PC-9 (cell line): ENCODE measurements at regions not wholly inside any gene's neighbourhood (a gene's known extent, or its start where the extent isn't known, plus 50 kb on each side); places are given as distances from the start of the nearest gene placed in this dataset.
"Not testable (repeated sequence)": the region's sequence is repeated elsewhere in the genome, so short reads cannot be mapped to it uniquely, and the experiment has no call there.

Experiments used
- BruUV-seq: library from RNA; stranded (reverse); fragments of 400-500 nt; replicated peaks from 2 replicates; lab custom pipeline; 2021; lab: Mats Ljungman, UMichigan
- CTCF ChIA-PET: fragments of 300-600 bp; sonication (Branson Sonifier 250); formaldehyde crosslinking; loops from one replicate; lab custom pipeline; 2022; ENCODE audit warnings: antibody characterized with exemption; lab: Charles Lee
- POLR2A ChIA-PET: fragments of 300-600 bp; sonication (Branson Sonifier 250); formaldehyde crosslinking; loops from one replicate; lab custom pipeline; 2022; ENCODE audit warnings: antibody characterized with exemption; ENCODE audit not compliant: unreplicated experiment; lab: Charles Lee
- DNase-seq, 2 experiments: peaks; one replicate each; pipeline versions ENCODE4 v3.0.0 to v3.0.0-alpha.2; 2015 to 2022; ENCODE audit warnings: mixed read lengths in 1 of 2
- H2AFZ ChIP-seq: fragments of 200-600 bp; sonication (generic); 2 replicates; pipeline ENCODE4 v1.8.1; 2017; ENCODE audit warnings: antibody characterized with exemption
- H3F3A ChIP-seq: fragments of 200-600 bp; sonication (generic); 2 replicates; pipeline ENCODE4 v1.8.1; 2017; ENCODE audit warnings: antibody characterized with exemption, mild to moderate bottlenecking, low read depth; ENCODE audit not compliant: insufficient read depth
- H3K27ac ChIP-seq: fragments of 200-600 bp; sonication (generic); 2 replicates; pipeline ENCODE4 v1.6.1; 2016; ENCODE audit warnings: mixed run types
- H3K27me3 ChIP-seq: fragments of 200-600 bp; sonication (generic); 2 replicates; pipeline ENCODE4 v1.6.1; 2016; ENCODE audit warnings: low read depth, mixed run types; ENCODE audit not compliant: insufficient read depth
- H3K36me3 ChIP-seq: fragments of 200-600 bp; sonication (generic); 2 replicates; pipeline ENCODE4 v1.6.1; 2016; ENCODE audit warnings: low read depth, mixed run types
- H3K4me1 ChIP-seq: fragments of 200-600 bp; sonication (generic); replicated peaks from 2 replicates; pipeline ENCODE4 v1.6.1; 2016; ENCODE audit warnings: mixed run types; ENCODE audit not compliant: insufficient read depth
- H3K4me2 ChIP-seq: fragments of 200-600 bp; sonication (generic); 2 replicates; pipeline ENCODE4 v1.6.1; 2017; ENCODE audit warnings: mixed run types
- H3K4me3 ChIP-seq: fragments of 200-600 bp; sonication (generic); 2 replicates; pipeline ENCODE4 v1.6.1; 2016; ENCODE audit warnings: mixed run types
- H3K79me2 ChIP-seq: fragments of 200-600 bp; sonication (generic); 2 replicates; pipeline ENCODE4 v1.6.1; 2017; ENCODE audit warnings: low read depth, mixed run types
- H3K9me2 ChIP-seq: fragments of 200-600 bp; sonication (generic); 2 replicates; pipeline ENCODE4 v1.8.1; 2017; ENCODE audit warnings: mild to moderate bottlenecking; ENCODE audit not compliant: insufficient read depth
- H3K9me3 ChIP-seq: fragments of 200-600 bp; sonication (generic); 2 replicates; pipeline ENCODE4 v1.8.1; 2016; ENCODE audit warnings: low read depth; ENCODE audit not compliant: insufficient read depth
- H4K20me1 ChIP-seq: fragments of 200-600 bp; sonication (generic); 2 replicates; pipeline ENCODE4 v1.8.1; 2017; ENCODE audit not compliant: insufficient read depth
- EZH2 ChIP-seq: fragments of 200-600 bp; sonication (generic); IDR thresholded peaks from 2 replicates; pipeline ENCODE4 v1.8.0; 2017; ENCODE audit warnings: antibody characterized with exemption, low read depth
- intact Hi-C: fragments of 100-400 bp; cut with micrococcal nuclease; formaldehyde crosslinking; loops from one replicate; pipeline ENCODE4 v1.10.0; 2022; ENCODE audit not compliant: unreplicated experiment
- TF ChIP-seq, protein P1 (sequence below): fragments of 200-600 bp; sonication (generic); conservative IDR thresholded peaks from 2 replicates; pipeline ENCODE4 v1.6.1; 2017; ENCODE audit warnings: mixed run types, antibody characterized with exemption, mild to moderate bottlenecking, moderate library complexity

DNA sequence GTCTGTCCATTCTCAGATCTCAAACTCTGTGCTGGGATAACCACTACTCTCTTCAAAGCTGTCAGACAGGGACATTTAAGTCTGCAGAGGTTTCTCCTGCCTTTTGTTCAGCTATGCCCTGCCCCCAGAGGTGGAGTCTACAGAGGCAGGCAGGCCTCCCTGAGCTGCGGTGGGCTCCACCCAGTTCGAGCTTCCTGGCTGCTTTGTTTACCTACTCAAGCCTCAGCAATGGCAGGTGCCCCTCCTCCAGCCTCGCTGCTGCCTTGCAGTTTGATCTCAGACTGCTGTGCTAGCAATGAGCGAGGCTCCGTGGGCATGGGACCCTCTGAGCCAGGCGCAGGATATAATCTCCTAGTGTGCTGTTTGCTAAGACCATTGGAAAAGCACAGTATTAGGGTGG is 53.1 kb upstream of the HUNK start:
- BruUV-seq, H4K20me1 ChIP-seq, H3K27ac ChIP-seq, CTCF ChIA-PET, H3F3A ChIP-seq, H3K9me2 ChIP-seq, H3K36me3 ChIP-seq, intact Hi-C loops, H2AFZ ChIP-seq, H3K4me2 ChIP-seq, POLR2A ChIA-PET, H3K79me2 ChIP-seq, H3K27me3 ChIP-seq, DNase-seq, H3K9me3 ChIP-seq, H3K4me3 ChIP-seq, H3K4me1 ChIP-seq: not testable (repeated sequence)

DNA sequence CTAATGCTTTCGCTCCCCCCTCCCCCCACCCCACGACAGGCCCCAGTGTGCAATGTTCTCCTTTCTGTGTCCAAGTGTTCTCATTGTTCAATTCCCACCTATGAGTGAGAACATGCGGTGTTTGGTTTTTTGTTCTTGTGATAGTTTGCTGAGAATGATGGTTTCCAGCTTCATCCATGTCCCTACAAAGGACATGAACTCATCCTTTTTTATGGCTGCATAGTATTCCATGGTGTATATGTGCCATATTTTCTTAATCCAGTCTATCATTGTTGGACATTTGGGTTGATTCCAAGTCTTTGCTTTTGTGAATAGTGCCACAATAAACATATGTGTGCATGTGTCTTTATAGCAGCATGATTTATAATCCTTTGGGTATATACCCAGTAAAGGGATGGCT is 58.5 kb upstream of the HUNK start:
- H3K9me2 ChIP-seq, H3K4me3 ChIP-seq, H3K4me1 ChIP-seq, POLR2A ChIA-PET, H3K27ac ChIP-seq, H3K27me3 ChIP-seq, H2AFZ ChIP-seq, CTCF ChIA-PET, H3K9me3 ChIP-seq, intact Hi-C loops, H4K20me1 ChIP-seq, H3F3A ChIP-seq, H3K79me2 ChIP-seq, H3K4me2 ChIP-seq, H3K36me3 ChIP-seq, DNase-seq, BruUV-seq: not testable (repeated sequence)

GRCh38 chr21:31813862-31814261 is 59.0 kb upstream of the HUNK start:
- intact Hi-C loops = no loop called here
- no peaks in the 10 kb centered on the region for H3K36me3 ChIP-seq

GRCh38 chr21:31804008-31804394 is 68.8 kb upstream of the HUNK start:
- no peaks in the 10 kb centered on the region for H3K36me3 ChIP-seq
- ChIA-PET POLR2A (no interaction called here), CTCF (no interaction called here)
- no peak for TF ChIP-seq EZH2
- TF ChIP-seq, protein P1, sequence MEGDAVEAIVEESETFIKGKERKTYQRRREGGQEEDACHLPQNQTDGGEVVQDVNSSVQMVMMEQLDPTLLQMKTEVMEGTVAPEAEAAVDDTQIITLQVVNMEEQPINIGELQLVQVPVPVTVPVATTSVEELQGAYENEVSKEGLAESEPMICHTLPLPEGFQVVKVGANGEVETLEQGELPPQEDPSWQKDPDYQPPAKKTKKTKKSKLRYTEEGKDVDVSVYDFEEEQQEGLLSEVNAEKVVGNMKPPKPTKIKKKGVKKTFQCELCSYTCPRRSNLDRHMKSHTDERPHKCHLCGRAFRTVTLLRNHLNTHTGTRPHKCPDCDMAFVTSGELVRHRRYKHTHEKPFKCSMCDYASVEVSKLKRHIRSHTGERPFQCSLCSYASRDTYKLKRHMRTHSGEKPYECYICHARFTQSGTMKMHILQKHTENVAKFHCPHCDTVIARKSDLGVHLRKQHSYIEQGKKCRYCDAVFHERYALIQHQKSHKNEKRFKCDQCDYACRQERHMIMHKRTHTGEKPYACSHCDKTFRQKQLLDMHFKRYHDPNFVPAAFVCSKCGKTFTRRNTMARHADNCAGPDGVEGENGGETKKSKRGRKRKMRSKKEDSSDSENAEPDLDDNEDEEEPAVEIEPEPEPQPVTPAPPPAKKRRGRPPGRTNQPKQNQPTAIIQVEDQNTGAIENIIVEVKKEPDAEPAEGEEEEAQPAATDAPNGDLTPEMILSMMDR = no peak
- DNase-seq = no peak
- intact Hi-C loops = no loop called here
- no peaks in the 10 kb centered on the region for H3K9me2 ChIP-seq
- no peak overlapping the region for H3K4me2 ChIP-seq
- no peak overlapping the region for H3K27ac ChIP-seq
- no peaks in the 10 kb centered on the region for H3K4me1 ChIP-seq
- no peaks in the 10 kb centered on the region for H3F3A ChIP-seq
- no peaks in the 10 kb centered on the region for H4K20me1 ChIP-seq
- BruUV-seq = no TSS peak
- no peaks in the 10 kb centered on the region for H3K79me2 ChIP-seq
- peaks cover 62% of the 10 kb centered on the region for H3K27me3 ChIP-seq
- H3K9me3 ChIP-seq = no peaks in the 10 kb centered on the region
- no peak overlapping the region for H3K4me3 ChIP-seq
- no peak overlapping the region for H2AFZ ChIP-seq

More at GRCh38 chr21:31813862-31814261, 59.0 kb upstream of the HUNK start:
- Histone ChIP-seq H3K27ac (no peak overlapping the region), H3K9me2 (no peaks in the 10 kb centered on the region), H3K4me1 (no peaks in the 10 kb centered on the region), H3K9me3 (no peaks in the 10 kb centered on the region), H3K27me3 (peaks cover 10% of the 10 kb centered on the region), H3K4me3 (no peak overlapping the region), H2AFZ (no peak overlapping the region), H3K79me2 (no peaks in the 10 kb centered on the region), H3F3A (no peaks in the 10 kb centered on the region), H3K4me2 (no peak overlapping the region), H4K20me1 (no peaks in the 10 kb centered on the region)
- ChIA-PET POLR2A (no interaction called here), CTCF (interaction anchor here (0.6 kb wide), 1 partner anchor 1126 kb away, joined by 6 read pairs; no protein-coding TSS in a partner anchor)
- BruUV-seq = no TSS peak
- TF ChIP-seq EZH2 = no peak
- TF ChIP-seq, protein P1 = no peak
- DNase-seq = no peak
